Left ventricle myocardium inferior (tissue), 1 donor: ENCODE measurements at regions not wholly inside any gene's neighbourhood (a gene's known extent, or its start where the extent isn't known, plus 50 kb on each side); places are given as distances from the start of the nearest gene placed in this dataset.

Experiments used
- DNase-seq: peaks from one replicate; pipeline ENCODE4 v3.0.0-alpha.2; 2020
- H3K27ac ChIP-seq: fragments of 200-600 bp; replicated peaks from 2 replicates; pipeline ENCODE4 v1.8.0; 2021
- H3K27me3 ChIP-seq: fragments of 200-600 bp; 2 replicates; pipeline ENCODE4 v1.8.0; 2021; ENCODE audit warnings: low read depth
- H3K36me3 ChIP-seq: fragments of 200-600 bp; 2 replicates; pipeline ENCODE4 v1.8.0; 2021
- H3K4me1 ChIP-seq: fragments of 200-600 bp; 2 replicates; pipeline ENCODE4 v1.8.0; 2021
- H3K4me3 ChIP-seq: fragments of 200-600 bp; 2 replicates; pipeline ENCODE4 v1.8.0; 2021; ENCODE audit warnings: mild to moderate bottlenecking, moderate library complexity
- H3K9me3 ChIP-seq: fragments of 200-600 bp; replicated peaks from 2 replicates; pipeline ENCODE4 v1.8.0; 2021
- CTCF ChIP-seq: fragments of 200-600 bp; IDR thresholded peaks from 2 replicates; pipeline ENCODE4 v1.8.0; 2021; ENCODE audit warnings: antibody characterized with exemption, mild to moderate bottlenecking, borderline replicate concordance
- intact Hi-C: fragments of 100-400 bp; cut with micrococcal nuclease; formaldehyde crosslinking; loops from one replicate; pipeline ENCODE4 v1.11.0; 2022
- donor health status: DM: no; HTN: yes; CAD: no; lungs with severe emphysema.

- no peak for DNase-seq
- Histone ChIP-seq H3K27me3 (no peaks in the 10 kb centered on the region), H3K9me3 (peaks cover 6% of the 10 kb centered on the region), H3K4me1 (no peaks in the 10 kb centered on the region), H3K27ac (no peak overlapping the region), H3K4me3 (no peak overlapping the region), H3K36me3 (no peaks in the 10 kb centered on the region)
- intact Hi-C loops, result no loop called here
- TF ChIP-seq CTCF, result no peak
These were observed 220.7 kb downstream of the RFC3 start for GRCh38 chr13:34038541-34039068.

GRCh38 chr13:34039678-34040077 is 221.7 kb downstream of the RFC3 start:
- H3K36me3 ChIP-seq, result no peaks in the 10 kb centered on the region
- intact Hi-C loops, result no loop called here
- no peaks in the 10 kb centered on the region for H3K4me1 ChIP-seq
- no peak for DNase-seq
- TF ChIP-seq CTCF, result no peak
- H3K4me3 ChIP-seq, result no peak overlapping the region
- H3K27me3 ChIP-seq, result no peaks in the 10 kb centered on the region
- H3K27ac ChIP-seq, result no peak overlapping the region
- peaks cover 6% of the 10 kb centered on the region for H3K9me3 ChIP-seq

GRCh38 chr13:34040863-34041262 is 222.9 kb downstream of the RFC3 start:
- no peak overlapping the region for H3K27ac ChIP-seq
- intact Hi-C loops, result no loop called here
- TF ChIP-seq CTCF, result no peak
- peaks cover under 1% of the 10 kb centered on the region for H3K9me3 ChIP-seq
- no peak overlapping the region for H3K4me3 ChIP-seq
- H3K27me3 ChIP-seq, result no peaks in the 10 kb centered on the region
- DNase-seq, result no peak
- H3K36me3 ChIP-seq, result no peaks in the 10 kb centered on the region
- H3K4me1 ChIP-seq, result no peaks in the 10 kb centered on the region

GRCh38 chr13:34044041-34044440 is 226.1 kb downstream of the RFC3 start:
- H3K4me1 ChIP-seq, result no peaks in the 10 kb centered on the region
- no peak for TF ChIP-seq CTCF
- no peak overlapping the region for H3K27ac ChIP-seq
- no peak overlapping the region for H3K4me3 ChIP-seq
- intact Hi-C loops, result no loop called here
- no peaks in the 10 kb centered on the region for H3K36me3 ChIP-seq
- no peak for DNase-seq
- no peaks in the 10 kb centered on the region for H3K27me3 ChIP-seq
- no peaks in the 10 kb centered on the region for H3K9me3 ChIP-seq

- Histone ChIP-seq H3K4me3 (no peak overlapping the region), H3K9me3 (peaks cover under 1% of the 10 kb centered on the region), H3K36me3 (no peaks in the 10 kb centered on the region), H3K27me3 (no peaks in the 10 kb centered on the region), H3K4me1 (no peaks in the 10 kb centered on the region), H3K27ac (no peak overlapping the region)
- DNase-seq, result no peak
- intact Hi-C loops, result no loop called here
- no peak for TF ChIP-seq CTCF
These were observed 226.7 kb downstream of the RFC3 start for GRCh38 chr13:34044660-34045080.
